IMR-90 (cell line): ENCODE measurements at regions not wholly inside any gene's neighbourhood (a gene's known extent, or its start where the extent isn't known, plus 50 kb on each side); places are given as distances from the start of the nearest gene placed in this dataset.
A peak's percentile ranks its signal among the peaks of the same experiment; 100 is the strongest.

Source experiments
- ATAC-seq: fragments of 200-7000 bp; cut with Tn5 transposase; 2 replicates; pipeline ENCODE4 v1.9.1; 2020; ENCODE audit warnings: low read depth, mild to moderate bottlenecking, moderate library complexity
- BruUV-seq: library from RNA; stranded (reverse); fragments of 400-500 nt; replicated peaks from 2 replicates; lab custom pipeline; 2021; lab: Mats Ljungman, UMichigan
- CTCF ChIA-PET: fragments of 300-600 bp; formaldehyde crosslinking; extraction: SDS; loops from one replicate; lab custom pipeline; 2021; ENCODE audit warnings: antibody characterized with exemption; lab: Yijun Ruan, JAX
- POLR2A ChIA-PET: fragments of 300-600 bp; sonication (Branson Sonifier 250); formaldehyde crosslinking; loops from one replicate; lab custom pipeline; 2022; ENCODE audit warnings: antibody characterized with exemption; ENCODE audit not compliant: unreplicated experiment; lab: Charles Lee
- DNase-seq: peaks from one replicate; pipeline ENCODE4 v3.0.0; 2013
- H2AFZ ChIP-seq: replicated peaks from 2 replicates; pipeline ENCODE3; 2013; ENCODE audit warnings: low read length, mild to moderate bottlenecking; ENCODE audit not compliant: poor library complexity
- H2AK5ac ChIP-seq: 2 replicates; pipeline ENCODE4 v1.6.1; 2013; ENCODE audit warnings: low read depth, low read length, inconsistent platforms
- H2AK9ac ChIP-seq: replicated peaks from 2 replicates; pipeline ENCODE3; 2013; ENCODE audit warnings: mild to moderate bottlenecking, low read depth, low read length, moderate library complexity; ENCODE audit not compliant: poor library complexity
- H2BK120ac ChIP-seq: 2 replicates; pipeline ENCODE4 v1.6.1; 2013; ENCODE audit warnings: low read depth, low read length, inconsistent platforms
- H2BK15ac ChIP-seq: 3 replicates; pipeline ENCODE4 v1.6.1; 2013; ENCODE audit warnings: low read depth, low read length, inconsistent platforms
- H2BK20ac ChIP-seq: 2 replicates; pipeline ENCODE4 v1.6.1; 2013; ENCODE audit warnings: low read depth, mild to moderate bottlenecking, inconsistent platforms, low read length, moderate library complexity
- H2BK5ac ChIP-seq: 2 replicates; pipeline ENCODE4 v1.6.1; 2013; ENCODE audit warnings: mild to moderate bottlenecking, low read depth, low read length, inconsistent platforms; ENCODE audit not compliant: poor library complexity, severe bottlenecking
- H3K14ac ChIP-seq: replicated peaks from 2 replicates; pipeline ENCODE4 v1.6.1; 2013; ENCODE audit warnings: low read depth, low read length, inconsistent platforms
- H3K18ac ChIP-seq: 2 replicates; pipeline ENCODE4 v1.6.1; 2013; ENCODE audit warnings: low read depth, low read length, control low read depth
- H3K23ac ChIP-seq: 2 replicates; pipeline ENCODE4 v1.6.1; 2013; ENCODE audit warnings: low read depth, low read length, inconsistent platforms
- H3K27ac ChIP-seq: 2 replicates; pipeline ENCODE4 v1.5.1; 2013; ENCODE audit warnings: mild to moderate bottlenecking, control low read depth, low read length; ENCODE audit not compliant: insufficient read depth
- H3K27me3 ChIP-seq: 2 replicates; pipeline ENCODE4 v1.6.1; 2013; ENCODE audit warnings: low read length; ENCODE audit not compliant: control insufficient read depth, insufficient read depth
- H3K36me3 ChIP-seq: 2 replicates; pipeline ENCODE4 v1.6.1; 2013; ENCODE audit warnings: low read length, mixed read lengths; ENCODE audit not compliant: control insufficient read depth, insufficient read depth
- H3K4ac ChIP-seq: 2 replicates; pipeline ENCODE4 v1.6.1; 2013; ENCODE audit warnings: low read depth, low read length, inconsistent platforms
- H3K4me1 ChIP-seq: 2 replicates; pipeline ENCODE4 v1.6.1; 2013; ENCODE audit warnings: low read length, mixed read lengths; ENCODE audit not compliant: control insufficient read depth, insufficient read depth
- H3K4me2 ChIP-seq: 2 replicates; pipeline ENCODE4 v1.6.1; 2013; ENCODE audit warnings: low read depth, mild to moderate bottlenecking, control low read depth, low read length, moderate library complexity
- H3K4me3 ChIP-seq: 2 replicates; pipeline ENCODE4 v1.5.1; 2013; ENCODE audit warnings: low read depth, mild to moderate bottlenecking, control low read depth, low read length, moderate library complexity; ENCODE audit not compliant: insufficient read depth
- H3K56ac ChIP-seq: 2 replicates; pipeline ENCODE4 v1.6.1; 2013; ENCODE audit warnings: low read length, inconsistent platforms; ENCODE audit not compliant: insufficient read depth; ENCODE audit errors: extremely low read depth
- H3K79me1 ChIP-seq, 2 experiments: 2 replicates each; pipeline ENCODE4 v1.6.1; 2013; ENCODE audit warnings: low read length in 2 of 2, inconsistent platforms in 1 of 2, low read depth in 1 of 2
- H3K9ac ChIP-seq: 2 replicates; pipeline ENCODE4 v1.6.1; 2013; ENCODE audit warnings: low read depth, low read length, control low read depth
- H3K9me1 ChIP-seq: 2 replicates; pipeline ENCODE4 v1.6.1; 2013; ENCODE audit warnings: low read length, inconsistent platforms; ENCODE audit not compliant: insufficient read depth
- H3K9me3 ChIP-seq: 2 replicates; pipeline ENCODE4 v1.6.1; 2013; ENCODE audit warnings: low read length; ENCODE audit not compliant: control insufficient read depth, insufficient read depth
- H4K20me1 ChIP-seq: 2 replicates; pipeline ENCODE4 v1.6.1; 2013; ENCODE audit warnings: low read length, inconsistent platforms; ENCODE audit not compliant: insufficient read depth
- H4K5ac ChIP-seq: 2 replicates; pipeline ENCODE4 v1.6.1; 2013; ENCODE audit warnings: mild to moderate bottlenecking, low read depth, low read length, control low read depth
- H4K8ac ChIP-seq, 2 experiments: 2 replicates each; pipeline ENCODE4 v1.6.1; 2013; ENCODE audit warnings: low read depth in 2 of 2, low read length in 2 of 2, control low read depth in 1 of 2, inconsistent platforms in 1 of 2
- H4K91ac ChIP-seq: 2 replicates; pipeline ENCODE4 v1.6.1; 2013; ENCODE audit warnings: low read depth, low read length, inconsistent platforms; ENCODE audit not compliant: insufficient read depth
- CEBPB ChIP-seq: IDR thresholded peaks from 2 replicates; pipeline ENCODE4 v1.6.1; 2012; ENCODE audit warnings: low read depth, low read length, improper control_type of control experiment
- CHD1 ChIP-seq: IDR thresholded peaks from 2 replicates; pipeline ENCODE4 v1.6.1; 2012; ENCODE audit warnings: low read depth, low read length, improper control_type of control experiment
- MAFK ChIP-seq: IDR thresholded peaks from 2 replicates; pipeline ENCODE4 v1.6.1; 2012; ENCODE audit warnings: low read depth, low read length, improper control_type of control experiment
- NFE2L2 ChIP-seq: fragments of 150-350 bp; IDR thresholded peaks from 2 replicates; pipeline ENCODE4 v1.6.1; 2016; ENCODE audit warnings: low read depth, mild to moderate bottlenecking, low read length
- RCOR1 ChIP-seq: IDR thresholded peaks from 2 replicates; pipeline ENCODE4 v1.6.1; 2012; ENCODE audit warnings: mild to moderate bottlenecking, low read length, improper control_type of control experiment; ENCODE audit not compliant: insufficient replicate concordance
- WGBS, 2 experiments: methylation state at CpG; one replicate each; pipeline versions ENCODE4 v1.1.5 to v1.1.7; 2013; ENCODE audit warnings: missing lambda C conversion rate in 2 of 2; ENCODE audit not compliant: insufficient read length in 1 of 2; ENCODE audit errors: extremely low coverage in 2 of 2; 5-methylcytosine and 5-hydroxymethylcytosine counted together
- dilution Hi-C: fragments of 300-500 bp; cut with HindIII; formaldehyde crosslinking; loops from one replicate; pipeline ENCODE4 v1.14.3; 2018; ENCODE audit warnings: low sequenced_read_pairs; ENCODE audit not compliant: unreplicated experiment
- in situ Hi-C: fragments of 300-500 bp; cut with MboI; formaldehyde crosslinking; loops from 3 replicates; pipeline ENCODE4 v1.14.3; 2019; ENCODE audit warnings: low sequenced_read_pairs, inconsistent platforms, mixed read lengths
- intact Hi-C: fragments of 100-400 bp; cut with micrococcal nuclease; formaldehyde crosslinking; loops from 2 replicates; pipeline ENCODE4 v1.10.0; 2022

- no peak overlapping the region for H2BK120ac ChIP-seq
- H2BK20ac ChIP-seq = no peak overlapping the region
- H3K4me3 ChIP-seq = no peak overlapping the region
- TF ChIP-seq MAFK (no peak), CEBPB (no peak), RCOR1 (no peak), CHD1 (no peak), NFE2L2 (no peak)
- H3K9me1 ChIP-seq = no peaks in the 10 kb centered on the region; the same call in 1 of the 2 replicates
- H3K4me1 ChIP-seq = peaks cover 9% of the 10 kb centered on the region
- no peak overlapping the region for H4K5ac ChIP-seq
- no peak overlapping the region for H2BK5ac ChIP-seq
- H3K23ac ChIP-seq = no peak overlapping the region
- DNase-seq (no peak), ATAC-seq (0 out of 2 replicates have a peak, but pooled peaks have one; percentile 9)
- dilution Hi-C loops = no loop called here
- no peak overlapping the region for H3K18ac ChIP-seq
- no peaks in the 10 kb centered on the region for H3K9me3 ChIP-seq
- WGBS, 2 experiments = no CpG with 5 or more reads among the region's 1 CpG
- H4K8ac ChIP-seq = no peak overlapping the region
- in situ Hi-C loops = no loop called here
- peak overlapping the region; percentile 29; the same call in 1 of the 2 replicates for H3K4me2 ChIP-seq
- no peak overlapping the region for H2AFZ ChIP-seq
- H3K27me3 ChIP-seq = no peaks in the 10 kb centered on the region
- POLR2A ChIA-PET = interaction anchor here (0.6 kb wide), 1 partner anchor 157 kb away, joined by 3 read pairs; no protein-coding TSS in a partner anchor
- no peak overlapping the region for H3K27ac ChIP-seq
- H2AK5ac ChIP-seq = no peak overlapping the region
- H3K4ac ChIP-seq = no peak overlapping the region
- CTCF ChIA-PET = interaction anchor here (0.5 kb wide), 1 partner anchor 86 kb away, joined by 3 read pairs; no protein-coding TSS in a partner anchor
- H3K9ac ChIP-seq = no peak overlapping the region
- intact Hi-C loops = no loop called here
- H4K20me1 ChIP-seq = no peaks in the 10 kb centered on the region
- H2BK15ac ChIP-seq = no peak overlapping the region
- no peak overlapping the region for H3K56ac ChIP-seq
- no peak overlapping the region for H4K91ac ChIP-seq
- no peaks in the 10 kb centered on the region for H3K79me1 ChIP-seq
- no peak overlapping the region for H2AK9ac ChIP-seq
- H3K36me3 ChIP-seq = no peaks in the 10 kb centered on the region
- H3K14ac ChIP-seq = no peak overlapping the region
- BruUV-seq = no TSS peak
Measured at GRCh38 chr15:96092186-96092585, 238.3 kb upstream of the NR2F2 start.
